GM21619 (cell line): ENCODE measurements at regions not wholly inside any gene's neighbourhood (a gene's known extent, or its start where the extent isn't known, plus 50 kb on each side); places are given as distances from the start of the nearest gene placed in this dataset.

Experiments
- ATAC-seq: cut with Tn5 transposase; IDR thresholded peaks from one replicate; pipeline ENCODE4 v1.9.1; 2021; ENCODE audit not compliant: unreplicated experiment

DNA sequence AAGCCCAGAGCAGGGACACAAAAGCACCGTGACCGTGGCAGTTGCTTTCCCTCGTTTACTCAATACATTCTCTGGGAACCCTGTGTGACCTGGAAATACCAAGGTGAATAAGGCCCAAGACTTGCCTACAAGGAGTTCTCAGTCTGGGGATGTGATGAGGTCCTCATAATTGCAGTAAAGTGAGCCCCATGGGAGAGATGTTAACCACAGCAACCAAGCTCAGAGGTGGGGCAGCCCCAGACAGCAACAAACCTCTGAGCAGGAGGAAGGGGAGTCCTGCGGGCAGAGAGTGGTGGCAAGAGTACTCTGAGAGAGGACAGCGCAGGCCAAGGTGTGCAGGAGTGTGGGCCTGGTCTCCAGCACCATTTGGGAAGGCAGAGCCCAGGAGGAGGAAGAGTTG, 91.6 kb downstream of the TTC32 start:
- peak; percentile 92 for ATAC-seq

DNA sequence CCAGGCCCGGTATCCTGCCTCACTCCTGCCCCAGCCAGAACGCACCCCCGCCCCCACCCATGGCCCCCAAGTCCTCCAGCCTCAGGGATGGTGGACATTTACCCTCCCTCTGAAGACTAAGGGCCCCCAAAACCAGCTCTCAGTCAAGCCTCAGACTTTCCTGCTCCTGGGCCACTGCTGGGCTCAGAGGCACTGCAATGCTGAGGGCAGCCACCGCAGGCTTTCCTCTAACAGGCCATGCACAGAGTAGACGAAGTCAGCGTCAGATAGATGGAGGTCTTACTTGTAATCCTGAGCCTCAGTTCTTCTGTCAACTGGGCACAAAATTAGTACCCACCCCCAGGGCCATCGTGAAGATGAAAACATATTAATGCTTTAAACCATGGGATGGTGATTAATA, 92.6 kb downstream of the TTC32 start:
- no peak for ATAC-seq

DNA sequence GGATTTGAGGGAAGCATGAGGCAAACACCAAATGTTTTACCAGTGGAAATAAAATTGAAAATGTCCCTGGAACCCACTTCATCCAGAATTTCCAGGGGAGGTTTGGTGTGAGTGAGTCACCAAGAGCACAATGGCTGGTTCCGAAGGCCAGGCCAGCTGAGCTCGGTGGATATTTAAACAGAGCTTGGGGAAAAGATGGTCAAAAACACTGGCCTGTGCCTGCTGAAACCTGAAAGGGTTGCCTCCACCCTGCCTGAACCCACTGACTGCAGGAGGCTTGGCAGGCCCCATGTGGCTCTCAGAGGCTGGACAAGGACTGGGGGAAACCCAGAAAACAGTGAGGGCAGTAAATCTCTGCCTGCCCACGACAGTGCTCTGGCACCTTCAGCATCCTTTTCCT, 93.9 kb downstream of the TTC32 start:
- no peak for ATAC-seq

DNA sequence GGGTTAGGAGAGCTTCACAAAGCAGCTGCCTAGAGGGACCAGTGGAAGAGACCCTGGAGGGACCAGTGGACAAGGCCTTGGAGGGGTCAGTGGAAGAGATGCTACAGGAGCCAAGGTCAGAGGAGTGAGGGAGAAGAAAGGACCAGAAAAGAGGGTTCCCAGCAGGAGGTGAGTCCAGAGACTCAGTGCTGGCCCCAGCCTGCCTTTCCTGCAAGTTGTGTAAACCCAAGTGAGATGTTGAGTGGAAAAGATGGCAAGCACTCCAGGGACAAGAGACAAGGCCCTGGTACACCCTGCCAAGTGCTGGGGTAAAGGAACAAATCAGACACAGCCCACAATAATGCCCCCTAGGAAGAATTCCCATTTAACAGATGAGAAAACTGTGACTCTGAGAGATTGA, 94.4 kb downstream of the TTC32 start:
- ATAC-seq, result no peak

DNA sequence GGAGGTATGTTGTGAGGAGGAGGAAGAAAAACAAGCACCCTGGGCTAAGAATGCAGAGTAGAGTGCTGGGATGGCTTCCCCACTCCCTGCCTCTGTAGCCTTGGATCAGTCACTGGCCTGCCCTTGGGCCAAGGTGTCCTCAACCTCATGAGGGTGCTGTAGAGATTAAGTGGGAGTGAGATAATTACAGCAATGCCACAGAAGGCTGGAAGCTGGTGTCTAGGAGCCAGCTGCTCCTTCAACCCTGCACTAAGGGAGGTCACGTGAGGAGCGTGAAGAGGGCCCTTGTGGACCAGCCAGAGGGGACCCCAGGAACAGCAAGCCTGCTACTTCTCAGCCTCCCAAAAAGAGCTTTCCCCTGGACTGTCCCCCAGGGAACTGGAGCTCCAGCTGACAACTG, 95.2 kb downstream of the TTC32 start:
- no peak for ATAC-seq

GRCh38 chr2:19806131-19806530, 95.7 kb downstream of the TTC32 start:
- ATAC-seq, result no peak

- no peak for ATAC-seq
These were observed 96.5 kb downstream of the TTC32 start for GRCh38 chr2:19805266-19805665.

GRCh38 chr2:19804639-19805260, 97.0 kb downstream of the TTC32 start:
- no peak for ATAC-seq

GRCh38 chr2:19802086-19802841, 99.5 kb downstream of the TTC32 start:
- no peak for ATAC-seq

GRCh38 chr2:19801367-19802080, 100.3 kb downstream of the TTC32 start:
- ATAC-seq, result no peak

DNA sequence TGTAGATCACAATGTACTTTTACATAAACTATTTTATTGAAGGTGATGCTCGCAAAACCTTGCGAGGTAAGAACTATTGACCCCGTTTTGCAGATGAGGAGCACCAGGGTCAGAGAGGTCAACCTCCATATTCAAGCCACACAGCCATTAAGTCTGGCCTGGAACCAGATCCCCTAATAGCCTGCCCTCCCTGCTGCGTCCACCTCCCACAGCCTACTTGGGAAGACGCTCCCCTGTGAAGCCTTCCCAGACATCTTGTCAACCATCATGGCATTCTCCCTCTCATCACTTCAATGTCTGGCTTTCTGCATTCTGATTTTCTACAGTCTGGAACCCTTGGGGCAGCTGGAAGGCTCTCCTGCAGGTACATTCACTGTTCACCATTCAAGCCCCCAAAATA, 101.0 kb downstream of the TTC32 start:
- no peak for ATAC-seq

GRCh38 chr2:19799881-19800780, 101.7 kb downstream of the TTC32 start:
- ATAC-seq, result no peak

DNA sequence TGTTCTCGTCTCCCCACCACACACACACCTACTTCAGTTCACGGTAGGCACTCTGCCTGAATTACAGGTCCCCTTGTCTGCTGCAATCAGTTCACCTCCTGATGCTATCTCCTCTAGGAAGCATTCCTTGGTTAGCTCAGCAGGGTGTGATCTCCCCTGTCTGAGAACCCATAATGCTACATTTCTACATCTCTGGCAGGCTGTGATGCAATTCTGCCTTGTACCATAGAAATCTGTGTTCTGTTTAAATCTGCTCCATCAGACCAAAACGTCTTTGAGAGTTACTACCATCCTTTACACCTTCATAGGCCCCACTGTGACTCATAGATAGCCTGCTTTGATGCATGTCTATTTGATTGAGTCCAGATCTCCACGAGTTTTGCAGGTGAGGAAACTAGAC, 103.9 kb downstream of the TTC32 start:
- no peak for ATAC-seq

DNA sequence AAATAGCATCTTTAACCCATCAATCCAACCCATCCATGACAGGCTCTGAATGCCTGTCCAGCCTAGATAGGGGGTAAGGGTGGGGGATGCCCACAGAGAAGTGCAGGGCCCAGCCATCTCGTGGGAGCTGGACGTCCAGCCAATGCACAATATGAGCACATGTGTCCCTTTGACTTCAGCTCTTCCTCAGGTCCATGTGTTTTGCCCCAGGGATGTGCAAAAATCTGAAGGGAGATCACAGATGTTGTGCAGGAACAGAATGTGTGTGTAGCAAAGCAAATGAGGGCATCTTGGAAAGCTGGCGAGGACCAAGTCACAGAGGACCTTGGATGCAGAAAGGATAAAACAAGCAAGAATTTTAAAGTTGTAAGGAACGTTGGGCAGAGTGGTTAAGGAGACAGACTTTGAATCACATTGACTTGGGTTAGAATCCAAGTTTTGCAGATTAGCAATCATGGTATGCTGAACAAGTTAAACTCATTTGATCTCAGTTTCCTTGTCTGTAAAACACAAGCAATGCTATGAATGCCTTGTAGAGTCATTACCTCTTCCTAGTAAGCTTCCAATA, 104.5 kb downstream of the TTC32 start:
- ATAC-seq, result no peak

DNA sequence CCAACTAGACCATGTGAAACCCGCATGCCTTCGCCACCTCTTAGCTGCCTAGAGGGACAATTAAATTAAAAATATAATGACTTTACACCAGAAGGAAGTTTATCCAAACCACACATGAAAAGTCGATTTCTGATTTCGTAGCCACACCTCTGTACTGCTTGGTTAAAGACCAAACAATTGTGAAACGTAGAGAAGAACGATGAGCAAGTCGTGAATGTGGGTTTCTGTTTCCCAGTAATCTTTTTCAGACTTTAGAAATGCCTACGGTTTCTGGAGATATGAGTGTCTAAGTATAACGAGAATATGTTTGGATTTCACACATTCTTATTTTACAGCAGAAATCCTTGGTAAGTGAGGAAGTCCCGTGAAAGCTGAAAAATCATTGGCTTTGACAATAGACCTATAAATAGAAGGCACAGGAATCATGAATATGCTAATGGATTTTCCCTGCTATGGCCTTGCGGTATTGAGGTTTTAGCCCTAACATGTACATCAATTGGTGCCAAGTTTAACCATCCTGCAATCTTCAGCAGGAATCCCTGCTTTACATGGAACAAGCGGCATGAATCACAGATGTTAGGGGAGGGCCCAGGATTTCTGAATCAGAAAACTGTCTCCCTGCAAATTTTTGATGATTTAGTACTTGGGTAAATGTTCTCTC, 105.6 kb downstream of the TTC32 start:
- ATAC-seq, result no peak

- ATAC-seq, result no peak
These were observed 108.5 kb downstream of the TTC32 start for GRCh38 chr2:19793132-19793750.

DNA sequence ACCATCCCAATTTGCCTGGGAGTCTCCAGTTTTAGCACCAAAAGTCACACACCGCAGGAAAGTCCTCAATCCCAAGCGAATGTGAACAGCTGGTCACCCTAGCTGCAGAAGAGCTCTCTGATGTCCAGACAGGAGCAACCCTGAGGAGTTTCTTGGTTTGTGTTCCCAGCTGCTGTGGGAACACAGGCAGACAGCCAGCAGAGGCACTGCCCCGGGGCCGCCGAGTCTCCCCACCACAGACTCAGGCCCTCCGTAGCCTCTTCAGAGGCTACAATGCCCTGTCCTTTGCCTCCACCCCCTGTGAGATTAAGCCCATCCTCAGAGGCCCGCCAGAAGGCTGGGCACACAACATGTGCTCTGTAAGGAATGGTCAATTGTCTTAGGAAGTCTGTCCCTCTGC, 111.5 kb downstream of the TTC32 start:
- ATAC-seq, result no peak

DNA sequence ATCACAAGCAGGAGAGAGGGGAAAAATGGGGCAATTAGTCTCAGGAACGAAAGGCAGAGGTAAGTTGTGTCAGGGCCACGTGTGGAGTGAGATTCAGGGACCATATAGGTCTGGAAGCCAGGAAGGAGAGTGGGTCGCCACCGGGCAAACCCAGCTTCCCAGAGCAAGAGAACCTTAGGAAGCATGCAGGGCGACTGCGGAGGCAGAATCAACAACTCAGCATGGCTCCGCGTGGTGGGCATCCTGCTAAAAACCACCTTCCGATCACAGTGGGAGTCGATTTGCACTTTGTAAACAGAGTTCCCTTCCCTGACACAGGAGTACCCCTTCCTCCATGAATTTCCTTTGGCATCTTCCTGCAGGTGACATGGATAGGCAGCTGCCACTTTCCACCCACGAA, 114.6 kb downstream of the TTC32 start:
- no peak for ATAC-seq

- ATAC-seq, result peak; percentile 61
These were observed 115.2 kb downstream of the TTC32 start for GRCh38 chr2:19786408-19787058.
